NCI-H2227 treated with DMSO at 0.1 percent for 48 hours (cell line): ENCODE measurements at regions not wholly inside any gene's neighbourhood (a gene's known extent, or its start where the extent isn't known, plus 50 kb on each side); places are given as distances from the start of the nearest gene placed in this dataset.
"Not testable (repeated sequence)": the region's sequence is repeated elsewhere in the genome, so short reads cannot be mapped to it uniquely, and the experiment has no call there.

ENCODE experiments used
- DNase-seq: peaks from one replicate; lab custom pipeline; 2025; lab: John Stamatoyannopoulos, UW

- DNase-seq: no peak
Observed at GRCh38 chr6:168255283-168255881, 64.2 kb downstream of the DACT2 start.

- DNase-seq: no peak
Observed at GRCh38 chr6:168252267-168252666, 67.3 kb downstream of the DACT2 start.

DNA sequence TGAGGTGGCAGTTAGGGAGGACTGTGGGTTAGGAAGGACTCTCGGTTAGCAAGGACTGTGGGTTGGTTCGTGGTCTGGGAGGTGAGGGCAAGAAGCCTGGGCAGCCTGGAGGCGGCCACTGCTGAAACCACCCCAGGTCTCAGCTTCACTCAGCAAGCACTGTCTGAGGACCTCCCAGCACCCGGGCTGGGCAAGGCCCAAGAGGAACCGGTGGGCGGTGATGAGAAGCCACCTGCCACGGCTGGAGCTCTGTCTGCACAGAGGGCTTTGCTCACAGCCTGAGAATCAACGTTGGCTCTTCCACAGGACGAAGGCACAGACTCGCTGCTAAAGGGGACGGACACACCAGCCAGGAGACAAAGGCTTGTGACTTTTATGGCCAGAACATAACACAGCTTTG, 69.3 kb downstream of the DACT2 start:
- no peak for DNase-seq

DNA sequence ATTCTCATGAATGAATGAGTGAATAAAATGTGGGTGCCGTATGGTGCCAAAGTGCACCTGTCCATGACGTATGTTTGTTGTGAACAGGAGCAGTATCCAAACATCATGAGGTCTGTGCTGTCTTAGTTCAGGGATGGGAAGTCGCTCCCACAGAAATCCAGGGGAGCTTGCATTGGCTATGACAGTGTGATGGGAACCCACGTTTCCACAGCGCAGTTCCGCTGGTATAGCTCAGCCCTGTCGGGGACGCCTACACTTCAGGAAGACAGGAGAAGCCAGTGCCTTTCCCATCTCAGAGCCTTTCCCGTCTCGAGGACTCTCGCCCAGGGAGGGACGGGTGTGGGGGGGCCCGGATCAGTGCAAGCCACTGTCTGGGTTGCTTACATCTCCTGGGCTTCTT, 69.8 kb downstream of the DACT2 start:
- no peak for DNase-seq

- DNase-seq: no peak
Observed at GRCh38 chr6:168248148-168248620, 71.4 kb downstream of the DACT2 start.

DNA sequence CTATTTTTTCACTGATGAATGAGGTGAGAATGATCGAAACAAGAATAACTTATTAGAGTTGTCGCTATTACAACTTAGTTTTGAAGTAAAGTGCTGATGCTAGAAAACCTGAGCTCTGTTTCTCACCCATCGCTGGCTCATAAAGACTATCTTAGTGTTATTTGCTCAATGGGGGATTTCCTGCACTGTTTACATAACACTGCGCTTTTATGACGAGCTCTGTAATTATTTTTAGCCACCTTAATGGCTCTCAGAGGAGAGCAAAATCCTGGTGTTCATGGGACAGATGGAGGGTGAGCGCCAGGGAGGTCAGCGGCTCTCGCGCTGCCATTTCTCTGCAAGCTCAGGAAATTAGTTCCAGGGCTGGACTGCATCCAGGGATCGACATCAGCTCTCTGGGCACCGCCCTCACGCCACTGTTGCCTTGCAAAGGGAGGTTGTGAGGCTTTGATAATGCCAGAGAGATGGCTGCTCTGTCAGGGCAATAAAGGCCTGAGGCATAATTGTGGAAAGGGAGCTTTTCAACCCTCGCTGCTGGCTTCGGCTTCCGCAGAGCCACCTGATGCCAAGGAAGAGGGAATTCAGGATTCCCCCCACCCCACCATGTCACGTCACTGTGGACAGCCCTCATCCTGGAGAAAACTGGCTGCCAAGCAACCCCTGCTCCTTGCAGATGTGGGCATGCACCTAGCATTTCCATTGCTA, 72.0 kb downstream of the DACT2 start:
- DNase-seq: no peak

- DNase-seq: no peak
Observed at GRCh38 chr6:168244961-168245551, 74.5 kb downstream of the DACT2 start.

DNA sequence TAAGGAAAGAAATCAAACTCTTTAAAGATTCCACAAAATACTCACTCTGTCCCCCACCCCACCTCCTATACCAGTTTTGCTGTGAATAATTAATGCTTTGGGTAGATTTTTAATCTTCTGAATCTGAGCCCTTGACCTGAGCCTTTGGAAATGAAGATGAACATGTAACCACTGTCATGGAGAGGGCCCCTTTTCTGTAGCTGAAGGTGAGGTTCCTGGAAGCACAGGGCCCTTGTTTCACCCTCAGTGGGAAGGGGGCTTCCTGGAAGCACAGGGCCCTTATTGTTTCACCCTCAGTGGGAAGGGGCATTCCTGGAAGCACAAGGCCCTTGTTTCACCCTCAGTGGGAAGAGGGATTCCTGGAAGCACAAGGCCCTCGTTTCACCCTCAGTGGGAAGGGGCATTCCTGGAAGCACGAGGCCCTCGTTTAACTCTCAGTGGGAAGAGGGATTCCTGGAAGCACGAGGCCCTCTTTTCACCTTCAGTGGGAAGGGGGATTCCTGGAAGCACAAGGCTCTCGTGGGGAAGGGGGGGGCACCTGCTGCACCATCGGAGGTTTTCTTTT, 75.7 kb downstream of the DACT2 start:
- no peak for DNase-seq

DNA sequence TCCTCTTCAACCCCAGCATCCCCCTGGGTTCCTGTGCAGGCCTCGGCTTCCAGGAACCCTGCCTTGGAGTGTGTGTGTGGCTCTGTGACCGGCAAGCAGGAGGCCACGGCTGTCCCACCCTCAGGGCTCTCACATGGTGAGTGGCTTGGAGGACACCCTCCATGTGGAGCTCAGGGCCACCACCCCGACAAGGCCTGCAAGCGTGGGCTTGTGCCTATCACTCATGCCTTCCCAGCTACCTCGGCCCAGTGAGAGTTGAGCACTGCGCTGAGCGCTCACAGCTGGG, 76.7 kb downstream of the DACT2 start:
- DNase-seq: no peak

GRCh38 chr6:168242111-168242939, 77.3 kb downstream of the DACT2 start:
- no peak for DNase-seq

- DNase-seq: no peak
Observed at GRCh38 chr6:168240160-168240559, 79.4 kb downstream of the DACT2 start.

GRCh38 chr6:168239044-168239773, 80.4 kb downstream of the DACT2 start:
- no peak for DNase-seq

DNA sequence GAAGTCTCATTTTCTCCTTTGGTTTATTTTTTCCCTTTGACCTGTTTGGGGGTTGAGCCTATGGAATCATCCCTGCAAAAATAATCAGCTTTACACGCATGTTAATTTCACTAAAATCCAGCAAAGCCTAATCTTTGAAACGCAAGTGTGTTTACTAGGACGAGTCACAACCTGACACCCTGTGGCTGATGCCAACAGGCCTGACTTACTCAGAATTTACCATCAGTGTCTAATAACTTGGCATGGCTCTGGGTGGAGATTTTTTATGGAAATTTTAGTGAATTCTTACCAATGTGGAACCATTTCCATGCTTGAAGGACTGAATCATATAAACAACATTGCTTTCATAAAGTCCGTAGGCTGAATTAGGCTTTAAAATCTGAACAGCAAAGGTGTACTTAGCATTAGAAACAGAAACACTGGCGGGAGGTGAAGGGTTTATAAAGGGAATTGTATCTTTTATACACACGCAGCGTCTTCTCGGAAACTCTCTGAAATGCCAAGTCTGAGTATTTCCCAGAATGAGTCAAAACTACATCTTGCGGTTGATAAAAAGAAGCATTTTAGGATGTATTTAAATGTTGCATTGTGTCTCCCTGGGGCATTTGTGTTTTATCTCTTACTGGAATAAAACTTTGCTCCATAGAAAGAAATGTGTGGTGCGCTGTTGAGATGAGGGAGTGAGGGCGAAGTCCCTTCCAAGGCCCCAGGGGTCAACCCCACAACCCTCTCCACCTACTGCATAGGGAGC, 81.2 kb downstream of the DACT2 start:
- DNase-seq: no peak

- DNase-seq: not testable (repeated sequence)
Observed at GRCh38 chr6:168233875-168234213, 85.7 kb downstream of the DACT2 start.

DNA sequence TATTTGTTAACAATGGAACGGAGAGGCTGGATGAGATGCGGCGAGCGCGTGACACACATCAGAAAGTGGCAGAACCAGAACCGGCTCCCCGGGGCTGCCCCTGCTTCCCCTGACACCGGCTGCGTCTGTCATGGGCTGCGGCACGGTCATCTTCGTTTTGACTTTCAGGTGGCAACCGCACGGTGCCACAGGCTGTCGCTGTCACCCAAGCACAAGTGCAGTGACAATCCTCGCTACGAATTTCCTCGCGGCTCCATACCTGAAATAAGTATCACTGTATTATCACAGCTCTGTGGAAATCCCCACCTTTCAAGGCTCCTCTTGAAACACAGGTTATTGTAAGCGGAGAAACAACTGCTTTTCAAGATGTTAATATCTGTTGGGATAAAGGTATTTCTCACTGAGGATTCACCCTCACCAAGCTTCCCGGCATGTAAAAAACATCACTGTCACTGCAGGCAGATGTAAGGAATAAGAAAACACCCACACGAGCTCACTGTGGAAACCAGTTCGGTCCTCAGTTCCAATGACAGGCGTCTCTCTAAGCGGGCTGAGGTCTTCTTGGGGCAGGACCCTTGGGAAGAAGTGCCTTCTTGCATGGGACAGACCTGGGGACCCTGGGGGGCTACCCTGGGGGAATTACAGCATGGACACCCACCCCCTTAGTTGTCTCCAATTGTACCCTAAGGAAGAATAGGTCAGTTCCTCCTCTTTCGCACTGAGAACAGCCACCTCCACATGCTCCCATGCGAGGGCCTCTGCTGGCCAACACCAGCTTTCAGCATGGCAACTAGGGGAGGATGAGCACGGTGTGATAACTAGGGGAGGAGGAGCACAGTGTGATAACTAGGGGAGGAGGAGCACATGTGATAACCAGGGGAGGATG, 86.3 kb downstream of the DACT2 start:
- DNase-seq: no peak

- DNase-seq: no peak
Observed at GRCh38 chr6:168232528-168232927, 87.0 kb downstream of the DACT2 start.

GRCh38 chr6:168232062-168232461, 87.5 kb downstream of the DACT2 start:
- DNase-seq: no peak

GRCh38 chr6:168231393-168231957, 88.1 kb downstream of the DACT2 start:
- DNase-seq: no peak

DNA sequence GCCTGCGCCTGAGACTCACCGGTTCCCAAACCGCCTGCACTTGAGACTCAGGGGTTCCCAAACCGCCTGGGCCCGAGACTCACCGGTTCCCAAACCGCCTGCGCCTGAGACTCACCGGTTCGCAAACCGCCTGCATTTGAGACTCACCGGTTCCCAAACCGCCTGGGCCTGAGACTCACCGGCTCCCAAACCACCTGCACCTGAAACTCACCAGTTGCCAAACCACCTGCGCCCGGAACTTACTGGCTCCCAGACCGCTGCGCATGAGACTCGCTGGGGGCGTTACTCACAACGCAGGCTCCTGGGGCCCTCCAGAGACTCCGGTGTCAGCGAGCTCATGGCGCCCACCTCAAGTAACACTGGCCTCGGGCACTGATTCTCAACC, 90.2 kb downstream of the DACT2 start:
- no peak for DNase-seq
